K562 (cell line): ENCODE measurements at regions not wholly inside any gene's neighbourhood (a gene's known extent, or its start where the extent isn't known, plus 50 kb on each side); places are given as distances from the start of the nearest gene placed in this dataset.

ENCODE experiments used
- ATAC-seq: fragments of 200-7000 bp; cut with Tn5 transposase; 3 replicates; pipeline ENCODE4 v1.9.1; 2020; ENCODE audit warnings: moderate library complexity
- BruUV-seq: library from RNA; stranded (reverse); fragments of 400-500 nt; replicated peaks from 2 replicates; lab custom pipeline; 2021; lab: Mats Ljungman, UMichigan
- CTCF ChIA-PET: fragments of 300-600 bp; formaldehyde crosslinking; extraction: SDS; loops from one replicate; lab custom pipeline; 2021; ENCODE audit warnings: low intra/inter-chr PET ratio; lab: Yijun Ruan, JAX
- POLR2A ChIA-PET: fragments of 300-600, 350-650 bp; sonication (Branson Sonifier 250); formaldehyde crosslinking; extraction: SDS; loops from one replicate; lab custom pipeline; 2021; ENCODE audit warnings: antibody characterized with exemption, inconsistent platforms; lab: Yijun Ruan, JAX
- DNase-seq, 4 experiments: peaks; one replicate each; pipeline versions ENCODE4 v3.0.0 to v3.0.0-alpha.2; 2011 to 2018; ENCODE audit warnings: low spot score in 3 of 4, mixed read lengths in 3 of 4; ENCODE audit errors: extremely low read depth in 1 of 4
- FAIRE-seq: peaks from 2 replicates; lab custom pipeline; 2011; peaks lifted over from hg19 to GRCh38; lab: Jason Lieb, UNC
- H2AFZ ChIP-seq: 2 replicates; pipeline ENCODE4 v1.6.0; 2011; ENCODE audit warnings: low read depth, low read length, control low read depth, inconsistent platforms
- H3K27ac ChIP-seq: fragments of 200-600 bp; 3 replicates; pipeline ENCODE4 v1.8.0; 2011; ENCODE audit warnings: low read depth, mild to moderate bottlenecking, control low read depth, inconsistent platforms, low read length, moderate library complexity, mixed read lengths; ENCODE audit errors: extremely low read depth
- H3K27me3 ChIP-seq, 2 experiments: fragments of 300-600 bp in 1 of 2; 2 replicates in 1 of 2; 3 replicates in 1 of 2; pipeline versions ENCODE4 v1.6.0 to v1.8.0; 2011; ENCODE audit warnings: inconsistent platforms in 2 of 2, low read length in 2 of 2, mild to moderate bottlenecking in 1 of 2, mixed read lengths in 1 of 2, moderate library complexity in 1 of 2; ENCODE audit not compliant: control insufficient read depth in 2 of 2, insufficient read depth in 2 of 2
- H3K36me3 ChIP-seq: fragments of 300-600 bp; 3 replicates; pipeline ENCODE4 v1.8.0; 2011; ENCODE audit warnings: mild to moderate bottlenecking, low read length, inconsistent platforms; ENCODE audit not compliant: control insufficient read depth, insufficient read depth
- H3K4me1 ChIP-seq, 2 experiments: fragments of 200-600 bp in 1 of 2; replicated peaks in 1 of 2; 2 replicates in 1 of 2; 3 replicates in 1 of 2; pipeline versions ENCODE4 v1.5.1 to v1.8.0; 2011; ENCODE audit warnings: inconsistent platforms in 2 of 2, low read length in 2 of 2, mild to moderate bottlenecking in 1 of 2, mixed read lengths in 1 of 2, moderate library complexity in 1 of 2; ENCODE audit not compliant: control insufficient read depth in 2 of 2, insufficient read depth in 2 of 2
- H3K4me2 ChIP-seq: 2 replicates; pipeline ENCODE4 v1.6.1; 2011; ENCODE audit warnings: low read length, control low read depth, inconsistent platforms, mixed read lengths; ENCODE audit not compliant: insufficient read depth
- H3K4me3 ChIP-seq: fragments of 200-600 bp; sonication (generic), shearing (Covaris generic); 2 replicates; pipeline ENCODE4 v1.5.1; 2016; ENCODE audit warnings: control low read depth, inconsistent platforms
- H3K79me2 ChIP-seq: fragments of 200-600 bp; 3 replicates; pipeline ENCODE4 v1.8.0; 2011; ENCODE audit warnings: low read length, inconsistent platforms; ENCODE audit not compliant: control insufficient read depth, insufficient read depth
- H3K9ac ChIP-seq, 2 experiments: 2 replicates each; pipeline versions ENCODE4 v1.6.0 to v1.6.1; 2011; ENCODE audit warnings: low read depth in 2 of 2, low read length in 2 of 2, control low read depth in 1 of 2, inconsistent platforms in 1 of 2, mild to moderate bottlenecking in 1 of 2, mixed read lengths in 1 of 2; ENCODE audit not compliant: insufficient read depth in 1 of 2
- H3K9me1 ChIP-seq: one replicate; pipeline ENCODE4 v1.6.0; 2011; ENCODE audit warnings: inconsistent platforms, mild to moderate bottlenecking, low read length, moderate library complexity; ENCODE audit not compliant: control insufficient read depth, insufficient read depth
- H3K9me3 ChIP-seq: replicated peaks from 2 replicates; pipeline ENCODE4 v1.5.1; 2011; ENCODE audit warnings: low read depth, low read length, inconsistent platforms; ENCODE audit not compliant: control insufficient read depth, insufficient read depth
- H4K20me1 ChIP-seq: replicated peaks from 2 replicates; pipeline ENCODE4 v1.6.1; 2011; ENCODE audit warnings: low read length, inconsistent platforms, mixed read lengths; ENCODE audit not compliant: control insufficient read depth, insufficient read depth
- NBN ChIP-seq: fragments of 450-650 bp; IDR thresholded peaks from 2 replicates; pipeline ENCODE4 v1.6.1; 2016; ENCODE audit warnings: low read depth, mild to moderate bottlenecking
- NR3C1 ChIP-seq: sonication (generic); formaldehyde crosslinking; IDR thresholded peaks from 2 replicates; pipeline ENCODE4 v1.8.1; 2022; ENCODE audit warnings: missing genetic modification reagents
- SMARCA4 ChIP-seq: fragments of 450-650 bp; IDR thresholded peaks from 2 replicates; pipeline ENCODE4 v1.6.1; 2016
- SREBF1 ChIP-seq: fragments of 150-350 bp; IDR thresholded peaks from 2 replicates; pipeline ENCODE4 v1.6.1; 2014; ENCODE audit warnings: antibody characterized with exemption, low read depth, low read length, borderline replicate concordance
- TCF7L2 ChIP-seq: fragments of 150-350 bp; IDR thresholded peaks from 2 replicates; pipeline ENCODE4 v1.6.1; 2016; ENCODE audit warnings: low read depth, mild to moderate bottlenecking, low read length, moderate library complexity
- ZFP36 ChIP-seq: fragments of 150-350 bp; IDR thresholded peaks from 2 replicates; pipeline ENCODE4 v1.6.1; 2018; ENCODE audit warnings: low read length, low read depth; ENCODE audit not compliant: partially characterized antibody
- ZNF134 ChIP-seq: fragments of 250-450 bp; sonication (Bioruptor Pico); conservative IDR thresholded peaks from 2 replicates; pipeline ENCODE4 v1.4.0; 2020
- ZNF311 ChIP-seq: fragments of 250-450 bp; sonication (Bioruptor Pico); IDR thresholded peaks from 2 replicates; pipeline ENCODE4 v1.4.0; 2020; ENCODE audit warnings: mild to moderate bottlenecking, moderate library complexity
- ZNF77 ChIP-seq: fragments of 250-450 bp; sonication (Bioruptor Pico); IDR thresholded peaks from 2 replicates; pipeline ENCODE4 v1.5.0; 2020
- WGBS: fragments of 100-300 bp; shearing (Covaris generic); methylation state at CpG from one replicate; pipeline ENCODE4 v1.1.6; 2016; ENCODE audit warnings: low coverage, mixed read lengths; ENCODE audit not compliant: insufficient coverage; ENCODE audit errors: missing lambda C conversion rate; 5-methylcytosine and 5-hydroxymethylcytosine counted together
- in situ Hi-C: fragments of 300-500 bp; cut with MboI; formaldehyde crosslinking; loops from 4 replicates; pipeline ENCODE4 v1.15.0; 2018; ENCODE audit warnings: inconsistent platforms, mixed read lengths
- intact Hi-C: fragments of 100-400 bp; cut with micrococcal nuclease; formaldehyde crosslinking; loops from 2 replicates; pipeline ENCODE4 v1.14.2; 2022
- TF ChIP-seq, protein P1 (sequence below): conservative IDR thresholded peaks from 2 replicates; pipeline ENCODE4 v1.6.1; 2011; ENCODE audit warnings: low read depth, mild to moderate bottlenecking, low read length; ENCODE audit not compliant: control insufficient read depth
- TF ChIP-seq, protein P2 (sequence below): sonication (generic); formaldehyde crosslinking; IDR thresholded peaks from 2 replicates; pipeline ENCODE4 v1.8.0; 2022; ENCODE audit warnings: missing genetic modification reagents, mild to moderate bottlenecking, borderline replicate concordance
- TF ChIP-seq, protein P3 (sequence below), 2 experiments: fragments of 450-650 bp; conservative IDR thresholded peaks; 2 replicates each; pipeline ENCODE4 v1.6.1; 2017; ENCODE audit warnings: mild to moderate bottlenecking in 2 of 2, moderate library complexity in 2 of 2

GRCh38 chr10:61179771-61180170, 235.8 kb upstream of the RHOBTB1 start:
- no peak for DNase-seq
- intact Hi-C loops (no loop called here), in situ Hi-C loops (no loop called here)
- Histone ChIP-seq H3K9me1 (no peaks in the 10 kb centered on the region), H4K20me1 (no peaks in the 10 kb centered on the region), H3K4me1 (no peaks in the 10 kb centered on the region), H3K9ac (no peak overlapping the region), H3K4me2 (no peak overlapping the region), H3K36me3 (no peaks in the 10 kb centered on the region)
- no peak for FAIRE-seq
- TF ChIP-seq, protein P1, sequence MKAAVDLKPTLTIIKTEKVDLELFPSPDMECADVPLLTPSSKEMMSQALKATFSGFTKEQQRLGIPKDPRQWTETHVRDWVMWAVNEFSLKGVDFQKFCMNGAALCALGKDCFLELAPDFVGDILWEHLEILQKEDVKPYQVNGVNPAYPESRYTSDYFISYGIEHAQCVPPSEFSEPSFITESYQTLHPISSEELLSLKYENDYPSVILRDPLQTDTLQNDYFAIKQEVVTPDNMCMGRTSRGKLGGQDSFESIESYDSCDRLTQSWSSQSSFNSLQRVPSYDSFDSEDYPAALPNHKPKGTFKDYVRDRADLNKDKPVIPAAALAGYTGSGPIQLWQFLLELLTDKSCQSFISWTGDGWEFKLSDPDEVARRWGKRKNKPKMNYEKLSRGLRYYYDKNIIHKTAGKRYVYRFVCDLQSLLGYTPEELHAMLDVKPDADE = no peak
- TF ChIP-seq, protein P2, sequence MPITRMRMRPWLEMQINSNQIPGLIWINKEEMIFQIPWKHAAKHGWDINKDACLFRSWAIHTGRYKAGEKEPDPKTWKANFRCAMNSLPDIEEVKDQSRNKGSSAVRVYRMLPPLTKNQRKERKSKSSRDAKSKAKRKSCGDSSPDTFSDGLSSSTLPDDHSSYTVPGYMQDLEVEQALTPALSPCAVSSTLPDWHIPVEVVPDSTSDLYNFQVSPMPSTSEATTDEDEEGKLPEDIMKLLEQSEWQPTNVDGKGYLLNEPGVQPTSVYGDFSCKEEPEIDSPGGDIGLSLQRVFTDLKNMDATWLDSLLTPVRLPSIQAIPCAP (CRISPR knock-in tag) = no peak
- TF ChIP-seq ZNF77 (CRISPR knock-in tag) (no peak), TCF7L2 (no peak), SMARCA4 (no peak), ZFP36 (no peak), SREBF1 (no peak), NR3C1 (CRISPR knock-in tag) (no peak), ZNF134 (no peak), ZNF311 (no peak), NBN (no peak)
- TF ChIP-seq, protein P3, sequence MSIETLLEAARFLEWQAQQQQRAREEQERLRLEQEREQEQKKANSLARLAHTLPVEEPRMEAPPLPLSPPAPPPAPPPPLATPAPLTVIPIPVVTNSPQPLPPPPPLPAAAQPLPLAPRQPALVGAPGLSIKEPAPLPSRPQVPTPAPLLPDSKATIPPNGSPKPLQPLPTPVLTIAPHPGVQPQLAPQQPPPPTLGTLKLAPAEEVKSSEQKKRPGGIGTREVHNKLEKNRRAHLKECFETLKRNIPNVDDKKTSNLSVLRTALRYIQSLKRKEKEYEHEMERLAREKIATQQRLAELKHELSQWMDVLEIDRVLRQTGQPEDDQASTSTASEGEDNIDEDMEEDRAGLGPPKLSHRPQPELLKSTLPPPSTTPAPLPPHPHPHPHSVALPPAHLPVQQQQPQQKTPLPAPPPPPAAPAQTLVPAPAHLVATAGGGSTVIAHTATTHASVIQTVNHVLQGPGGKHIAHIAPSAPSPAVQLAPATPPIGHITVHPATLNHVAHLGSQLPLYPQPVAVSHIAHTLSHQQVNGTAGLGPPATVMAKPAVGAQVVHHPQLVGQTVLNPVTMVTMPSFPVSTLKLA (conservative IDR thresholded peaks at IDR 0.05) = no peak
- TF ChIP-seq, all 486 proteins: peak for 0
- ATAC-seq = no peak
- no peak overlapping the region for H3K4me3 ChIP-seq
- ChIA-PET POLR2A (no interaction called here), CTCF (no interaction called here)
- H3K9me3 ChIP-seq = no peaks in the 10 kb centered on the region
- H3K79me2 ChIP-seq = no peaks in the 10 kb centered on the region
- H3K27me3 ChIP-seq = no peaks in the 10 kb centered on the region
- no TSS peak for BruUV-seq
- no peak overlapping the region for H3K27ac ChIP-seq
- WGBS = 4% methylated on average over 3 of the region's 3 CpGs
- no peak overlapping the region for H2AFZ ChIP-seq
